Liver (tissue), 3 donors: ENCODE measurements at regions not wholly inside any gene's neighbourhood (a gene's known extent, or its start where the extent isn't known, plus 50 kb on each side); places are given as distances from the start of the nearest gene placed in this dataset.

Experiments used
- CTCF ChIP-seq: fragments of 150-350 bp; IDR thresholded peaks from 2 replicates; pipeline ENCODE4 v1.5.1; 2017; ENCODE audit warnings: improper control_type of control experiment, low read depth, low read length; ENCODE audit not compliant: missing input control
- EGR1 ChIP-seq, 2 donors: IDR thresholded peaks; 2 replicates each; pipeline ENCODE4 v1.6.1; 2016 to 2018; ENCODE audit warnings: antibody characterized with exemption in 2 of 2, low read depth in 2 of 2
- FOXA2 ChIP-seq: IDR thresholded peaks from 2 replicates; pipeline ENCODE4 v1.6.1; 2016; ENCODE audit warnings: antibody characterized with exemption
- GABPA ChIP-seq, 2 donors: IDR thresholded peaks in 1 of 2; conservative IDR thresholded peaks in 1 of 2; 2 replicates each; pipeline ENCODE4 v1.6.1; 2016; ENCODE audit warnings: antibody characterized with exemption in 2 of 2, mild to moderate bottlenecking in 1 of 2, moderate library complexity in 1 of 2
- JUND ChIP-seq, 2 donors: IDR thresholded peaks; 2 replicates each; pipeline ENCODE4 v1.6.1; 2016; ENCODE audit warnings: antibody characterized with exemption in 2 of 2
- RAD21 ChIP-seq, 2 donors: IDR thresholded peaks; 2 replicates each; pipeline ENCODE4 v1.6.1; 2016; ENCODE audit warnings: antibody characterized with exemption in 2 of 2, mild to moderate bottlenecking in 2 of 2
- REST ChIP-seq: IDR thresholded peaks from 2 replicates; pipeline ENCODE4 v1.6.1; 2016; ENCODE audit warnings: antibody characterized with exemption, mild to moderate bottlenecking
- RXRA ChIP-seq, 2 donors: IDR thresholded peaks; 2 replicates each; pipeline ENCODE4 v1.6.1; 2017 to 2018; ENCODE audit warnings: antibody characterized with exemption in 2 of 2, mild to moderate bottlenecking in 1 of 2
- SP1 ChIP-seq: IDR thresholded peaks from 2 replicates; pipeline ENCODE4 v1.6.1; 2018; ENCODE audit warnings: antibody characterized with exemption, mild to moderate bottlenecking
- TAF1 ChIP-seq: conservative IDR thresholded peaks from 2 replicates; pipeline ENCODE4 v1.6.1; 2016; ENCODE audit warnings: antibody characterized with exemption, mild to moderate bottlenecking
- YY1 ChIP-seq: IDR thresholded peaks from 2 replicates; pipeline ENCODE4 v1.6.1; 2016; ENCODE audit warnings: antibody characterized with exemption, mild to moderate bottlenecking
- TF ChIP-seq, protein P1 (sequence below): IDR thresholded peaks from 2 replicates; pipeline ENCODE4 v1.6.1; 2016; ENCODE audit warnings: antibody characterized with exemption
- donor health status: healthy.
- donor health status: healthy.

- TF ChIP-seq CTCF = no peak
- TF ChIP-seq RAD21 (IDR thresholded peaks at IDR 0.05) = no peak
- TF ChIP-seq, protein P1, sequence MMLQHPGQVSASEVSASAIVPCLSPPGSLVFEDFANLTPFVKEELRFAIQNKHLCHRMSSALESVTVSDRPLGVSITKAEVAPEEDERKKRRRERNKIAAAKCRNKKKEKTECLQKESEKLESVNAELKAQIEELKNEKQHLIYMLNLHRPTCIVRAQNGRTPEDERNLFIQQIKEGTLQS = no peak
- TF ChIP-seq REST = no peak
- no peak for TF ChIP-seq RXRA (IDR thresholded peaks at IDR 0.05)
- no peak for TF ChIP-seq SP1
- no peak for TF ChIP-seq TAF1
- TF ChIP-seq EGR1 (IDR thresholded peaks at IDR 0.05; ENCODE audit: low read depth in 2 of 2) = no peak
- no peak for TF ChIP-seq FOXA2
- TF ChIP-seq GABPA (IDR thresholded peaks at IDR 0.05 in 1 of 2, conservative IDR thresholded peaks at IDR 0.05 in 1 of 2) = no peak
- no peak for TF ChIP-seq JUND (IDR thresholded peaks at IDR 0.05)
- no peak for TF ChIP-seq YY1
These were observed 65.4 kb downstream of the OR2J2 start for GRCh38 chr6:29236060-29236459.
